ENCODE measurements at regions not wholly inside any gene's neighbourhood (a gene's known extent, or its start where the extent isn't known, plus 50 kb on each side); places are given as distances from the start of the nearest gene placed in this dataset.

DNA sequence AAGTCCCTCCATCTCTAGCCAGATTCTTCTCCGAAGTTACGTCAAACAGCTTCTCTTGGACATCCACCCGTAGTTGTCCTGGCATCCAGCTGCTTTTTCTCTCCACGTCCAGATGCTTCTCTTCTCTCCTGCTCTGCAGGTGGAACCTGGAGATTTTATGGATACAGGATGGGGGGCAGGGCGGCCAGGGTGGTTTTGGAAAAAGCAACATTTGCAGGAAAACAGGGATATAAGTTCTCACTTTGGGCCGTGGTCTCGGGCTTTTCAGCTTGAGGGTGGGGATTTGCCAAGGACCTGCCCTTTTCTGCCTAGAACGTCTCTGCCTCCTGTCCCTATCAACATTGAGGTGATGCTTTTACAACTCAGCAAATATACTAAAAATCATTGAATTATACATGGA, 1941.6 kb upstream of the C9orf72 start:
- H3K9ac ChIP-seq (ENCODE audit: insufficient read depth, low read depth, low read length) = no peak overlapping the region
- no peaks in the 10 kb centered on the region for H3K4me1 ChIP-seq (ENCODE audit: insufficient read depth, low read length)
- in situ Hi-C loops (cut with HindIII; ENCODE audit: extremely low pct_ligation_motif_present, low pct_unique_long_range_greater_than_20kb) (no loop called here), intact Hi-C loops (cut with micrococcal nuclease; ENCODE audit: unreplicated experiment) (no loop called here)
- ChIA-PET CTCF (ENCODE audit: low intra/inter-chr PET ratio, low total read pairs) (no interaction called here), POLR2A (no interaction called here)
- ATAC-seq (no peak), DNase-seq (ENCODE audit: low spot score) (no peak), FAIRE-seq (no peak)
- no peak overlapping the region for H2AFZ ChIP-seq (ENCODE audit: low read length)
- no TSS peak for BruUV-seq (replicated peaks)
- no peaks in the 10 kb centered on the region for H3K9me3 ChIP-seq (ENCODE audit: low read length)
- H3K79me2 ChIP-seq (ENCODE audit: insufficient read depth, low read length) = no peaks in the 10 kb centered on the region
- no peaks in the 10 kb centered on the region for H3K36me3 ChIP-seq (replicated peaks in 1 of 2; ENCODE audit: control insufficient read depth in 1 of 2, insufficient read depth in 2 of 2, low read length in 2 of 2)
- WGBS (ENCODE audit: low lambda C conversion rate) = 0% methylated on average over 8 of the region's 8 CpGs
- H3K4me2 ChIP-seq (ENCODE audit: low read depth, low read length) = no peak overlapping the region
- no peaks in the 10 kb centered on the region for H4K20me1 ChIP-seq (ENCODE audit: insufficient read depth, low read length)
- H3K27ac ChIP-seq (ENCODE audit: extremely low read length, insufficient read depth, low read length) = no peak overlapping the region
- TF ChIP-seq EEA1 (CRISPR knock-in tag; IDR thresholded peaks at IDR 0.05; ENCODE audit: borderline replicate concordance) (no peak), ZNF562 (CRISPR knock-in tag; IDR thresholded peaks at IDR 0.05; ENCODE audit: borderline replicate concordance) (no peak), MAFG (CRISPR knock-in tag; IDR thresholded peaks at IDR 0.05) (no peak), ZNF773 (CRISPR knock-in tag; IDR thresholded peaks at IDR 0.05; ENCODE audit: borderline replicate concordance) (no peak), PLRG1 (conservative IDR thresholded peaks at IDR 0.05) (no peak), FOXO1 (CRISPR knock-in tag; IDR thresholded peaks at IDR 0.05) (no peak), NFYC (CRISPR knock-in tag; IDR thresholded peaks at IDR 0.05) (no peak), ZNF335 (CRISPR knock-in tag; IDR thresholded peaks at IDR 0.05) (no peak), NR2F2 (IDR thresholded peaks at IDR 0.05; ENCODE audit: borderline replicate concordance, low read depth) (no peak), ZSCAN29 (CRISPR knock-in tag; conservative IDR thresholded peaks at IDR 0.05) (no peak), ELF3 (CRISPR knock-in tag; IDR thresholded peaks at IDR 0.05) (no peak), MAZ (IDR thresholded peaks at IDR 0.05; ENCODE audit: borderline replicate concordance, low read depth, low read length) (no peak), MAZ (CRISPR knock-in tag; IDR thresholded peaks at IDR 0.05; ENCODE audit: low read depth) (no peak), KDM6A (CRISPR knock-in tag; IDR thresholded peaks at IDR 0.05; ENCODE audit: low read depth) (no peak), HMG20B (CRISPR knock-in tag; conservative IDR thresholded peaks at IDR 0.05) (no peak)
- TF ChIP-seq, protein P1, sequence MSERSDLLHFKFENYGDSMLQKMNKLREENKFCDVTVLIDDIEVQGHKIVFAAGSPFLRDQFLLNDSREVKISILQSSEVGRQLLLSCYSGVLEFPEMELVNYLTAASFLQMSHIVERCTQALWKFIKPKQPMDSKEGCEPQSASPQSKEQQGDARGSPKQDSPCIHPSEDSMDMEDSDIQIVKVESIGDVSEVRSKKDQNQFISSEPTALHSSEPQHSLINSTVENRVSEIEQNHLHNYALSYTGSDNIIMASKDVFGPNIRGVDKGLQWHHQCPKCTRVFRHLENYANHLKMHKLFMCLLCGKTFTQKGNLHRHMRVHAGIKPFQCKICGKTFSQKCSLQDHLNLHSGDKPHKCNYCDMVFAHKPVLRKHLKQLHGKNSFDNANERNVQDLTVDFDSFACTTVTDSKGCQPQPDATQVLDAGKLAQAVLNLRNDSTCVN (CRISPR knock-in tag; IDR thresholded peaks at IDR 0.05; ENCODE audit: borderline replicate concordance) = no peak
- TF ChIP-seq, protein P2, sequence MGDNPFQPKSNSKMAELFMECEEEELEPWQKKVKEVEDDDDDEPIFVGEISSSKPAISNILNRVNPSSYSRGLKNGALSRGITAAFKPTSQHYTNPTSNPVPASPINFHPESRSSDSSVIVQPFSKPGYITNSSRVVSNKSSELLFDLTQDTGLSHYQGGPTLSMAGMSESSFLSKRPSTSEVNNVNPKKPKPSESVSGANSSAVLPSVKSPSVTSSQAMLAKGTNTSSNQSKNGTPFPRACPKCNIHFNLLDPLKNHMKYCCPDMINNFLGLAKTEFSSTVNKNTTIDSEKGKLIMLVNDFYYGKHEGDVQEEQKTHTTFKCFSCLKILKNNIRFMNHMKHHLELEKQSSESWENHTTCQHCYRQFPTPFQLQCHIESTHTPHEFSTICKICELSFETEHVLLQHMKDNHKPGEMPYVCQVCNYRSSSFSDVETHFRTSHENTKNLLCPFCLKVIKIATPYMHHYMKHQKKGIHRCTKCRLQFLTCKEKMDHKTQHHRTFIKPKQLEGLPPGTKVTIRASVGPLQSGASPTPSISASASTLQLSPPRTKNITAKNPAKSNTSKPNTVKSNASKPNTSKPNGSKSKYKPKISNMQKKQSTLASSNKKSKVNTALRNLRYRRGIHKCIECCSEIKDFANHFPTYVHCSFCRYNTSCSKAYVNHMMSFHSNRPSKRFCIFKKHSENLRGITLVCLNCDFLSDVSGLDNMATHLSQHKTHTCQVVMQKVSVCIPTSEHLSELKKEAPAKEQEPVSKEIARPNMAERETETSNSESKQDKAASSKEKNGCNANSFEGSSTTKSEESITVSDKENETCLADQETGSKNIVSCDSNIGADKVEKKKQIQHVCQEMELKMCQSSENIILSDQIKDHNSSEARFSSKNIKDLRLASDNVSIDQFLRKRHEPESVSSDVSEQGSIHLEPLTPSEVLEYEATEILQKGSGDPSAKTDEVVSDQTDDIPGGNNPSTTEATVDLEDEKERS (CRISPR knock-in tag; IDR thresholded peaks at IDR 0.05) = no peak
- H3K4me3 ChIP-seq (replicated peaks in 1 of 3; ENCODE audit: insufficient read depth in 1 of 3, low read depth in 2 of 3, low read length in 3 of 3) = no peak overlapping the region
- no peaks in the 10 kb centered on the region for H3K27me3 ChIP-seq (ENCODE audit: control insufficient read depth in 1 of 2, insufficient read depth in 2 of 2, low read length in 2 of 2)
